GM19238 (cell line): ENCODE measurements at regions not wholly inside any gene's neighbourhood (a gene's known extent, or its start where the extent isn't known, plus 50 kb on each side); places are given as distances from the start of the nearest gene placed in this dataset.
"Not testable (repeated sequence)": the region's sequence is repeated elsewhere in the genome, so short reads cannot be mapped to it uniquely, and the experiment has no call there.

Source experiments
- DNase-seq: peaks from one replicate; pipeline ENCODE4 v3.0.0; 2011; ENCODE audit warnings: low spot score; ENCODE audit not compliant: insufficient read length

- DNase-seq = no peak
Measured at GRCh38 chr5:110221036-110221435, 505.4 kb downstream of the TMEM232 start.

- DNase-seq = no peak
Measured at GRCh38 chr5:110224050-110224449, 502.4 kb downstream of the TMEM232 start.

- DNase-seq = no peak
Measured at GRCh38 chr5:110225949-110226348, 500.5 kb downstream of the TMEM232 start.

GRCh38 chr5:110239786-110240185 is 486.7 kb downstream of the TMEM232 start:
- DNase-seq = no peak

GRCh38 chr5:110242950-110243349 is 483.5 kb downstream of the TMEM232 start:
- no peak for DNase-seq

GRCh38 chr5:110248921-110249320 is 477.6 kb downstream of the TMEM232 start:
- no peak for DNase-seq

- DNase-seq = no peak
Measured at GRCh38 chr5:110250355-110250754, 476.1 kb downstream of the TMEM232 start.

- no peak for DNase-seq
Measured at GRCh38 chr5:110250755-110251154, 475.7 kb downstream of the TMEM232 start.

- DNase-seq = no peak
Measured at GRCh38 chr5:110251366-110251765, 475.1 kb downstream of the TMEM232 start.

GRCh38 chr5:110255194-110255593 is 471.3 kb downstream of the TMEM232 start:
- no peak for DNase-seq

- DNase-seq = no peak
Measured at GRCh38 chr5:110256298-110256697, 470.2 kb downstream of the TMEM232 start.

- no peak for DNase-seq
Measured at GRCh38 chr5:110257971-110258370, 468.5 kb downstream of the TMEM232 start.

- DNase-seq = no peak
Measured at GRCh38 chr5:110258460-110259216, 467.8 kb downstream of the TMEM232 start.

GRCh38 chr5:110262749-110263148 is 463.7 kb downstream of the TMEM232 start:
- DNase-seq = no peak

GRCh38 chr5:110264661-110265060 is 461.8 kb downstream of the TMEM232 start:
- no peak for DNase-seq

GRCh38 chr5:110265162-110265561 is 461.3 kb downstream of the TMEM232 start:
- DNase-seq = no peak

- DNase-seq = no peak
Measured at GRCh38 chr5:110267714-110268113, 458.8 kb downstream of the TMEM232 start.

GRCh38 chr5:110268283-110268682 is 458.2 kb downstream of the TMEM232 start:
- DNase-seq = no peak

- DNase-seq = no peak
Measured at GRCh38 chr5:110268985-110269384, 457.5 kb downstream of the TMEM232 start.

- DNase-seq = no peak
Measured at GRCh38 chr5:110269478-110270142, 456.9 kb downstream of the TMEM232 start.

GRCh38 chr5:110275878-110276277 is 450.6 kb downstream of the TMEM232 start:
- DNase-seq = no peak

GRCh38 chr5:110278449-110278848 is 448.0 kb downstream of the TMEM232 start:
- DNase-seq = not testable (repeated sequence)

GRCh38 chr5:110284121-110284520 is 442.4 kb downstream of the TMEM232 start:
- not testable (repeated sequence) for DNase-seq
